Gastroesophageal sphincter (tissue), 4 donors: ENCODE measurements at regions not wholly inside any gene's neighbourhood (a gene's known extent, or its start where the extent isn't known, plus 50 kb on each side); places are given as distances from the start of the nearest gene placed in this dataset.
"Not testable (repeated sequence)": the region's sequence is repeated elsewhere in the genome, so short reads cannot be mapped to it uniquely, and the experiment has no call there.

ENCODE experiments used
- ATAC-seq: fragments of 150-250 bp; one replicate; pipeline ENCODE4 v1.9.1; 2016; ENCODE audit warnings: mild to moderate bottlenecking, moderate library complexity
- H3K27ac ChIP-seq, 4 donors: fragments of 200-600 bp; sonication (generic) in 3 of 4; 1 replicate in 3 of 4; 2 replicates in 1 of 4; pipeline ENCODE4 v1.5.1; 2016 to 2019
- H3K27me3 ChIP-seq: fragments of 200-600 bp; sonication (generic); one replicate; pipeline ENCODE4 v1.5.1; 2019
- H3K36me3 ChIP-seq, 2 donors: fragments of 200-600 bp; sonication (generic); one replicate each; pipeline ENCODE4 v1.5.1; 2019; ENCODE audit warnings: control low read depth in 1 of 2
- H3K4me1 ChIP-seq, 3 donors: fragments of 200-600 bp; sonication (generic); 1 replicate in 2 of 3; 2 replicates in 1 of 3; pipeline ENCODE4 v1.5.1; 2016 to 2019; ENCODE audit warnings: control low read depth in 2 of 3
- H3K4me3 ChIP-seq, 2 donors: fragments of 200-600 bp; sonication (generic); one replicate each; pipeline ENCODE4 v1.5.1; 2019; ENCODE audit warnings: mild to moderate bottlenecking in 1 of 2, moderate library complexity in 1 of 2
- H3K9me3 ChIP-seq, 3 donors: fragments of 200-600 bp; sonication (generic); one replicate each; pipeline ENCODE4 v1.5.1; 2017 to 2019; ENCODE audit warnings: control low read depth in 2 of 3
- CTCF ChIP-seq, 4 experiments: fragments of 200-600 bp in 2 of 4; fragments of 450-650 bp in 2 of 4; sonication (generic) in 1 of 4; IDR thresholded peaks; one replicate each; pipeline ENCODE4 v1.5.1; 2017 to 2019; ENCODE audit warnings: antibody characterized with exemption in 4 of 4, mild to moderate bottlenecking in 2 of 4, moderate library complexity in 2 of 4
- EP300 ChIP-seq: sonication (generic); formaldehyde crosslinking; IDR thresholded peaks from one replicate; pipeline ENCODE4 v1.6.1; 2017; ENCODE audit warnings: antibody characterized with exemption, mild to moderate bottlenecking
- POLR2A ChIP-seq, 2 donors: fragments of 450-650 bp; IDR thresholded peaks; one replicate each; pipeline ENCODE4 v1.6.1; 2017; ENCODE audit warnings: antibody characterized with exemption in 2 of 2, mild to moderate bottlenecking in 2 of 2, moderate library complexity in 1 of 2
- POLR2AphosphoS5 ChIP-seq: sonication (generic); formaldehyde crosslinking; IDR thresholded peaks from one replicate; pipeline ENCODE4 v1.6.1; 2017; ENCODE audit warnings: antibody characterized with exemption
- WGBS, 2 donors: methylation state at CpG; one replicate each; pipeline ENCODE4 v1.1.5; 2018; ENCODE audit warnings: low coverage in 1 of 2; 5-methylcytosine and 5-hydroxymethylcytosine counted together

DNA sequence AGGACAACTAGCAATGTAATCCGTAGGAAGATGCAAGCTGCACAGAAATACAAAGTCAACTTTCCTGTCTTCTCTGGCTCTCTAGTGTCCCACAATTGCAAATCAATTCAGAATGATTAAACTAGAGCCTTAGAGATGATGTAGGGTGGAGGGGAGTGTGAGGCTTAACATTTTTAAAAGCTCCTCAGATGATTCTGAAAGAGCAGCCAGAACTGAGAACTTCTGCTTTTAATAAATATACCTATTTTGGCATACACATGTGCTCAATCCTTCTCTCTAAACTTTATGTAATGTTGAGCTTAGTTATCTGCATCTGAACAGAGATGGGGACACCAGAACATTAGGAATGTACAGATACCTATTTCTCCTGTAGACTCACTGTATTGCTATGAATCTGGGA is 139.9 kb upstream of the APC start:
- Histone ChIP-seq H3K27ac (no peak overlapping the region), H3K36me3 (no peaks in the 10 kb centered on the region), H3K9me3 (no peaks in the 10 kb centered on the region), H3K27me3 (no peaks in the 10 kb centered on the region), H3K4me1 (peaks cover 0 to 10% (median 0%) of the 10 kb centered on the region in 3 donors), H3K4me3 (no peak overlapping the region)
- TF ChIP-seq POLR2AphosphoS5 (no peak), CTCF (IDR thresholded peaks at IDR 0.05) (no peak), POLR2A (IDR thresholded peaks at IDR 0.05) (no peak), EP300 (no peak)
- no peak for ATAC-seq
- 79% methylated on average over 1 of the region's 1 CpG; no CpG with 5 or more reads in 1 of the 2 donors for WGBS, 2 donors

GRCh38 chr5:112600510-112600909 is 137.2 kb upstream of the APC start:
- not testable (repeated sequence) for ATAC-seq, H3K27me3 ChIP-seq, H3K4me3 ChIP-seq, H3K36me3 ChIP-seq, H3K4me1 ChIP-seq, H3K9me3 ChIP-seq, H3K27ac ChIP-seq
- WGBS, 2 donors = 28 to 70% methylated on average over 2 of the region's 2 CpGs

DNA sequence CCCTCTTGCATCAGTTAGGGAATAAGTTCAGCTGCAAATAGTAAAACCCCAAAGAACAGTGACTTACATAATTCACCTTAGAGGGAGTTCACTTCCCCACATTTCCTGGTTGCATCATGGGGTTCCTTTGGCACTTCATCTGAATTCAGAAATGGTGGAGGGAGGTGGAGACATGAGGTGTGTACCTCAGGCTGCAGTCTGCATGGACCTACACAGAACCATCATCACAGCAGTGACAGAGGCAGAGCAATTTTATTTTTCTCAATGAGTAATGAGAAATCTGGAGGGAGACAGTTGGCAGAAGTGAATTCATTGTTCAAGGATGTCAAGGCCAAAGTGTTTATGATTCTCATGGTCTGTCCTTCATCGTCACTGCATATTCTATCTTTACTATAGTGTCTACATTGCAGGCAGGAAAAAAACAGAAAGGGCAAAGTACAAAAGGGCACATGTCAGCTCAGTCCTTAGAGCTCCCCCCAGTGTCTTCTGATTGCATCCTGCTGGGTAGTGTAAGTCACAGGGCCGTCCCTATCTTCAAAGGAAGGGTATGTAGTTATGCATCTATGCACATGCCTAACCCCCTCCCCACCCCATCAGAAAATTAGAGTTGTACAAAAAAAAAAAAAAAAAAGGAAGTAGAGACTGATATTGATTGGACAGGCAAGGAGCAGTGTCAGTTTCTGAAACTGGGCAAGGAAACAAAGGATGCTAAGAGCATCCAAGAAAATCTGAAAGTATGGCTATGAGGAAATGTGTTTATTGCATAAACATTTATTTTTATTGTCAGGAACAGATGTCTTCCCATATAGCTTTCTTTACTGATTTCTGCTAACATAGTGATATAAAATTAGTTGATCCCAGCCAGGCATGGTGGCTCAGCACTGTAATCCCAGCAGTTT is 132.7 kb upstream of the APC start:
- Histone ChIP-seq H3K27me3 (no peaks in the 10 kb centered on the region), H3K4me3 (no peak overlapping the region), H3K4me1 (no peaks in the 10 kb centered on the region), H3K9me3 (no peaks in the 10 kb centered on the region), H3K36me3 (no peaks in the 10 kb centered on the region), H3K27ac (no peak overlapping the region)
- 13 to 40% methylated on average over 1 of the region's 2 CpGs for WGBS, 2 donors
- TF ChIP-seq POLR2A (IDR thresholded peaks at IDR 0.05) (no peak), EP300 (no peak), POLR2AphosphoS5 (no peak), CTCF (IDR thresholded peaks at IDR 0.05) (no peak)
- no peak for ATAC-seq

DNA sequence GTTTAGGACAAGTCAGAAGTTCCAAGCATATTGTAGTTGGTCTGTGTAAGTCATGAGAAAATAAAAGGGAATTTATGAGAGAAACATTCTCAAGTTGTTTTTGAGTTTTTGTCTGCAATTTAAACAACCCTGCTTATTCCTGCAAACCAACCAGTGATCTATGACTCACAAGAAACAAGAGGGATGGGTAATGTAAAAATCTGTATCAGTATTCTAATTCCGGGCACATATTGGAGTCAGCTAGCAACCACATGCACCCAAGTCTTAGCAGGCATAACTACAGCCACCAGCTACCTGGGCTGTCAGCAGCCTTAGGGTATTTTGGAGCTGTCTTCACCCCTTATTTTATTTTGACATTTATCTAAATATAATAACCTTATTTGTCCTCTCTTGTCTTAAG is 128.7 kb upstream of the APC start:
- no peaks in the 10 kb centered on the region for H3K9me3 ChIP-seq
- H3K27me3 ChIP-seq = no peaks in the 10 kb centered on the region
- no peak for TF ChIP-seq EP300
- TF ChIP-seq POLR2A (IDR thresholded peaks at IDR 0.05) = no peak
- no peak for TF ChIP-seq CTCF (IDR thresholded peaks at IDR 0.05)
- no peak overlapping the region for H3K4me3 ChIP-seq
- no peak overlapping the region for H3K27ac ChIP-seq
- 88 to 100% methylated on average over 1 of the region's 1 CpG for WGBS, 2 donors
- no peak for ATAC-seq
- no peaks in the 10 kb centered on the region for H3K4me1 ChIP-seq
- H3K36me3 ChIP-seq = no peaks in the 10 kb centered on the region

DNA sequence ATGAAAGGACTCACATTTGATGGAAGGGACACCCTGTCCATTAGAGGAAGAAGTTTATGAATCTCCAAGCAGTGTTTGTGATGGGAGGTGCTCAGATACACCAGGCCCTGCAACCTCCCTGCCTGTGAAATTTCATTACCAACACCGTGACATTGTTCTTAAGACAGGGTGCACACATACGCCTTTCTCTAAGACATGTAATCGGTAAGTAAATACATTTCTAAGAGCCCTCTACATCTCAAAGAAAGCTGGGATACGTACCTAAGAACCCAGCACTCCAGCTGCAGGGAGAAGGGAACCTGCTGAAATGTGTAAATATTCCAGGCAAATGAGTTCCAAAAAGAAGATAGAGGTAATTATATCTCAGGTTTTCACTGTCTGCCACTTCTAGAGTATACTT is 125.0 kb upstream of the APC start:
- Histone ChIP-seq H3K4me1 (no peaks in the 10 kb centered on the region), H3K27ac (no peak overlapping the region), H3K9me3 (no peaks in the 10 kb centered on the region), H3K27me3 (no peaks in the 10 kb centered on the region), H3K4me3 (no peak overlapping the region), H3K36me3 (no peaks in the 10 kb centered on the region)
- 80 to 96% methylated on average over 4 of the region's 4 CpGs for WGBS, 2 donors
- no peak for ATAC-seq
- TF ChIP-seq CTCF (IDR thresholded peaks at IDR 0.05) = no peak
- TF ChIP-seq POLR2AphosphoS5 = no peak
- no peak for TF ChIP-seq EP300
- no peak for TF ChIP-seq POLR2A (IDR thresholded peaks at IDR 0.05)
